Stimulated activated naive CD8-positive, alpha-beta T cell treated with anti-CD3 and anti-CD28 coated beads, Interleukin-15, amount 100 ng/mL, for 72 hours (primary cell): ENCODE measurements at regions not wholly inside any gene's neighbourhood (a gene's known extent, or its start where the extent isn't known, plus 50 kb on each side); places are given as distances from the start of the nearest gene placed in this dataset.

Experiments
- ATAC-seq: fragments of 150-1000 bp; cut with Tn5 transposase; 2 replicates; pipeline ENCODE4 v1.10.0; 2021; ENCODE audit warnings: mild to moderate bottlenecking, moderate library complexity
- DNase-seq, 2 donors: peaks; one replicate each; pipeline ENCODE4 v3.0.0; 2021 to 2022
- H3K27ac Mint-ChIP-seq, 2 donors: one replicate each; pipeline ENCODE4 v1.8.0; 2022; ENCODE audit warnings: mild to moderate bottlenecking in 2 of 2, mixed read lengths in 2 of 2, moderate library complexity in 2 of 2
- H3K27me3 Mint-ChIP-seq: one replicate; pipeline ENCODE4 v1.8.0; 2022; ENCODE audit warnings: mixed read lengths
- H3K4me1 Mint-ChIP-seq: one replicate; pipeline ENCODE4 v1.8.0; 2022; ENCODE audit warnings: mild to moderate bottlenecking, mixed read lengths
- H3K4me3 Mint-ChIP-seq, 2 donors: one replicate each; pipeline ENCODE4 v1.8.0; 2022; ENCODE audit warnings: mild to moderate bottlenecking in 2 of 2, mixed read lengths in 2 of 2, moderate library complexity in 1 of 2
- H3K9me3 Mint-ChIP-seq, 2 donors: one replicate each; pipeline ENCODE4 v1.8.0; 2022; ENCODE audit warnings: mixed read lengths in 2 of 2

GRCh38 chr9:94159069-94159939 lies 75.0 kb downstream of the PTPDC1 start:
- H3K27ac Mint-ChIP-seq: no peak overlapping the region
- ATAC-seq: no peak

GRCh38 chr9:94160594-94161501 lies 76.6 kb downstream of the PTPDC1 start:
- ATAC-seq: no peak
- no peak for DNase-seq
- H3K4me3 Mint-ChIP-seq: no peak overlapping the region
- peaks cover 27% of the 10 kb centered on the region for H3K4me1 Mint-ChIP-seq
- H3K27me3 Mint-ChIP-seq: no peaks in the 10 kb centered on the region
- no peaks in the 10 kb centered on the region for H3K9me3 Mint-ChIP-seq
- H3K27ac Mint-ChIP-seq: peak overlapping the region in 1 of 2 donors; percentile 27

More at GRCh38 chr9:94159069-94159939, 75.0 kb downstream of the PTPDC1 start:
- peaks cover 3 to 5% of the 10 kb centered on the region in 2 donors for H3K9me3 Mint-ChIP-seq
- H3K4me1 Mint-ChIP-seq: peaks cover 17% of the 10 kb centered on the region
- H3K4me3 Mint-ChIP-seq: no peak overlapping the region
- DNase-seq: no peak
- no peaks in the 10 kb centered on the region for H3K27me3 Mint-ChIP-seq

- ATAC-seq (no peak), DNase-seq (no peak)
- Mint-ChIP-seq H3K4me1 (peaks cover 24% of the 10 kb centered on the region), H3K9me3 (no peaks in the 10 kb centered on the region), H3K27me3 (no peaks in the 10 kb centered on the region), H3K4me3 (no peak overlapping the region), H3K27ac (no peak overlapping the region)
Measured at GRCh38 chr9:94161673-94162072, 77.4 kb downstream of the PTPDC1 start.

GRCh38 chr9:94164806-94165549 lies 80.7 kb downstream of the PTPDC1 start:
- peak overlapping the region; percentile 90 to 92 for H3K4me3 Mint-ChIP-seq
- no peaks in the 10 kb centered on the region for H3K9me3 Mint-ChIP-seq
- ATAC-seq (no peak), DNase-seq (no peak)
- H3K27ac Mint-ChIP-seq: peak overlapping the region; percentile 62 to 96
- no peaks in the 10 kb centered on the region for H3K27me3 Mint-ChIP-seq
- peaks cover 34% of the 10 kb centered on the region for H3K4me1 Mint-ChIP-seq

GRCh38 chr9:94165592-94166235 lies 81.5 kb downstream of the PTPDC1 start:
- ATAC-seq (peak; percentile 93), DNase-seq (peak; percentile 97 to 98)
- peak overlapping the region; percentile 62 to 96 for H3K27ac Mint-ChIP-seq
- no peaks in the 10 kb centered on the region for H3K27me3 Mint-ChIP-seq
- H3K4me3 Mint-ChIP-seq: peak overlapping the region; percentile 90 to 92
- H3K9me3 Mint-ChIP-seq: no peaks in the 10 kb centered on the region
- peaks cover 41% of the 10 kb centered on the region for H3K4me1 Mint-ChIP-seq

- ATAC-seq (peak; percentile 70), DNase-seq (peak; percentile 90 to 95)
- H3K4me1 Mint-ChIP-seq: peaks cover 46% of the 10 kb centered on the region
- H3K27me3 Mint-ChIP-seq: no peaks in the 10 kb centered on the region
- peak overlapping the region; percentile 90 to 95 for H3K27ac Mint-ChIP-seq
- H3K4me3 Mint-ChIP-seq: peak overlapping the region; percentile 90 to 92
- no peaks in the 10 kb centered on the region for H3K9me3 Mint-ChIP-seq
Measured at GRCh38 chr9:94166236-94166975, 82.1 kb downstream of the PTPDC1 start.

- H3K4me3 Mint-ChIP-seq: peak overlapping the region; percentile 86 to 89
- peaks cover 51% of the 10 kb centered on the region for H3K4me1 Mint-ChIP-seq
Measured at GRCh38 chr9:94166976-94167346, 82.7 kb downstream of the PTPDC1 start.

GRCh38 chr9:94167376-94167890 lies 83.2 kb downstream of the PTPDC1 start:
- Mint-ChIP-seq H3K9me3 (no peaks in the 10 kb centered on the region), H3K4me3 (peak overlapping the region; percentile 86 to 89), H3K27ac (peak overlapping the region; percentile 90 to 95), H3K27me3 (no peaks in the 10 kb centered on the region), H3K4me1 (peaks cover 54% of the 10 kb centered on the region)
- DNase-seq (no peak), ATAC-seq (no peak)

More at GRCh38 chr9:94166976-94167346, 82.7 kb downstream of the PTPDC1 start:
- DNase-seq: no peak
- H3K27me3 Mint-ChIP-seq: no peaks in the 10 kb centered on the region
- peak overlapping the region; percentile 90 to 95 for H3K27ac Mint-ChIP-seq
- no peak for ATAC-seq
- H3K9me3 Mint-ChIP-seq: no peaks in the 10 kb centered on the region

- no peak for DNase-seq
- no peaks in the 10 kb centered on the region for H3K27me3 Mint-ChIP-seq
- no peaks in the 10 kb centered on the region for H3K9me3 Mint-ChIP-seq
- peak overlapping the region in 1 of 2 donors; percentile 42 for H3K27ac Mint-ChIP-seq
- H3K4me1 Mint-ChIP-seq: peaks cover 64% of the 10 kb centered on the region
- peak overlapping the region; percentile 86 to 89 for H3K4me3 Mint-ChIP-seq
- no peak for ATAC-seq
Measured at GRCh38 chr9:94168203-94169000, 84.1 kb downstream of the PTPDC1 start.

GRCh38 chr9:94169968-94170367 lies 85.7 kb downstream of the PTPDC1 start:
- Mint-ChIP-seq H3K9me3 (no peaks in the 10 kb centered on the region), H3K4me3 (peak overlapping the region; percentile 49 to 67), H3K4me1 (peaks cover 71% of the 10 kb centered on the region), H3K27me3 (no peaks in the 10 kb centered on the region), H3K27ac (no peak overlapping the region)
- ATAC-seq (no peak), DNase-seq (no peak)

- peaks cover 78% of the 10 kb centered on the region for H3K4me1 Mint-ChIP-seq
- ATAC-seq (peak; percentile 96), DNase-seq (peak in 1 of 2 donors; percentile 55)
- H3K9me3 Mint-ChIP-seq: no peaks in the 10 kb centered on the region
- no peaks in the 10 kb centered on the region for H3K27me3 Mint-ChIP-seq
- H3K27ac Mint-ChIP-seq: peak overlapping the region; percentile 45 to 74
- peak overlapping the region; percentile 9 to 69 for H3K4me3 Mint-ChIP-seq
Measured at GRCh38 chr9:94173632-94174031, 85.5 kb upstream of the ZNF169 start.

GRCh38 chr9:94174164-94174563 lies 84.9 kb upstream of the ZNF169 start:
- Mint-ChIP-seq H3K27ac (peak overlapping the region in 1 of 2 donors; percentile 74), H3K4me3 (peak overlapping the region in 1 of 2 donors; percentile 9), H3K9me3 (no peaks in the 10 kb centered on the region), H3K27me3 (no peaks in the 10 kb centered on the region), H3K4me1 (peaks cover 81% of the 10 kb centered on the region)
- DNase-seq (no peak), ATAC-seq (no peak)

GRCh38 chr9:94175669-94176068 lies 83.4 kb upstream of the ZNF169 start:
- H3K9me3 Mint-ChIP-seq: no peaks in the 10 kb centered on the region
- peaks cover 84% of the 10 kb centered on the region for H3K4me1 Mint-ChIP-seq
- H3K27ac Mint-ChIP-seq: no peak overlapping the region
- no peaks in the 10 kb centered on the region for H3K27me3 Mint-ChIP-seq
- H3K4me3 Mint-ChIP-seq: peak overlapping the region; percentile 51 to 55
- no peak for ATAC-seq
- DNase-seq: no peak
